ENCODE measurements at regions not wholly inside any gene's neighbourhood (a gene's known extent, or its start where the extent isn't known, plus 50 kb on each side); places are given as distances from the start of the nearest gene placed in this dataset.

- TF ChIP-seq ZBTB33 (IDR thresholded peaks at IDR 0.05) (no peak), NR2F2 (IDR thresholded peaks at IDR 0.05) (no peak)
Observed at GRCh38 chr4:92163348-92163747, 140.4 kb upstream of the GRID2 start (continued).

- H3K4me3 ChIP-seq (ENCODE audit: low read depth in 1 of 3, low read length in 3 of 3): no peak overlapping the region
- no peaks in the 10 kb centered on the region for H3K9me3 ChIP-seq (ENCODE audit: control insufficient read depth in 4 of 4, low read length in 3 of 4)
- TF ChIP-seq FOXA2 (IDR thresholded peaks at IDR 0.05) (no peak), REST (IDR thresholded peaks at IDR 0.05) (no peak), ATF3 (IDR thresholded peaks at IDR 0.05) (no peak), NR2F2 (IDR thresholded peaks at IDR 0.05) (no peak), YY1 (IDR thresholded peaks at IDR 0.05) (no peak), FOXA1 (IDR thresholded peaks at IDR 0.05) (no peak), HNF4A (conservative IDR thresholded peaks at IDR 0.05) (no peak), EGR1 (IDR thresholded peaks at IDR 0.05; ENCODE audit: low read depth in 2 of 2) (no peak), HNF4G (IDR thresholded peaks at IDR 0.05) (no peak), MAX (IDR thresholded peaks at IDR 0.05) (no peak), TAF1 (conservative IDR thresholded peaks at IDR 0.05) (no peak), JUND (IDR thresholded peaks at IDR 0.05) (no peak), GABPA (IDR thresholded peaks at IDR 0.05 in 1 of 2, conservative IDR thresholded peaks at IDR 0.05 in 1 of 2) (no peak)
- WGBS: 77% methylated on average over 2 of the region's 2 CpGs
- no peaks in the 10 kb centered on the region for H3K36me3 ChIP-seq (ENCODE audit: control insufficient read depth in 4 of 4, insufficient read depth in 3 of 4, low read depth in 1 of 4, low read length in 3 of 4)
- no peaks in the 10 kb centered on the region for H3K27me3 ChIP-seq (ENCODE audit: control insufficient read depth in 4 of 4, insufficient read depth in 4 of 4, low read length in 3 of 4)
- no peak overlapping the region for H3K27ac ChIP-seq (ENCODE audit: low read depth in 1 of 2, low read length in 2 of 2)
- no peak for DNase-seq (ENCODE audit: low spot score)
- no peaks in the 10 kb centered on the region for H3K4me1 ChIP-seq (ENCODE audit: control insufficient read depth in 4 of 4, insufficient read depth in 4 of 4, low read length in 3 of 4)
- no peak overlapping the region for H3K9ac ChIP-seq (ENCODE audit: low read depth in 1 of 2, low read length in 2 of 2)
Observed at GRCh38 chr4:92170340-92170739, 133.4 kb upstream of the GRID2 start.

GRCh38 chr4:92172203-92172602, 131.6 kb upstream of the GRID2 start:
- Histone ChIP-seq H3K27ac (ENCODE audit: low read depth in 1 of 2, low read length in 2 of 2) (no peak overlapping the region), H3K4me3 (ENCODE audit: low read depth in 1 of 3, low read length in 3 of 3) (no peak overlapping the region), H3K9me3 (ENCODE audit: control insufficient read depth in 4 of 4, low read length in 3 of 4) (no peaks in the 10 kb centered on the region), H3K36me3 (ENCODE audit: control insufficient read depth in 4 of 4, insufficient read depth in 3 of 4, low read depth in 1 of 4, low read length in 3 of 4) (no peaks in the 10 kb centered on the region), H3K4me1 (ENCODE audit: control insufficient read depth in 4 of 4, insufficient read depth in 4 of 4, low read length in 3 of 4) (no peaks in the 10 kb centered on the region), H3K27me3 (ENCODE audit: control insufficient read depth in 4 of 4, insufficient read depth in 4 of 4, low read length in 3 of 4) (no peaks in the 10 kb centered on the region), H3K9ac (ENCODE audit: low read depth in 1 of 2, low read length in 2 of 2) (no peak overlapping the region)
- DNase-seq (ENCODE audit: low spot score): no peak
- 87% methylated on average over 1 of the region's 1 CpG for WGBS
- TF ChIP-seq NR2F2 (IDR thresholded peaks at IDR 0.05) (no peak), FOXA1 (IDR thresholded peaks at IDR 0.05) (no peak), JUND (IDR thresholded peaks at IDR 0.05) (no peak)
